ENCODE measurements at regions not wholly inside any gene's neighbourhood (a gene's known extent, or its start where the extent isn't known, plus 50 kb on each side); places are given as distances from the start of the nearest gene placed in this dataset.
"Not testable (repeated sequence)": the region's sequence is repeated elsewhere in the genome, so short reads cannot be mapped to it uniquely, and the experiment has no call there.

DNA sequence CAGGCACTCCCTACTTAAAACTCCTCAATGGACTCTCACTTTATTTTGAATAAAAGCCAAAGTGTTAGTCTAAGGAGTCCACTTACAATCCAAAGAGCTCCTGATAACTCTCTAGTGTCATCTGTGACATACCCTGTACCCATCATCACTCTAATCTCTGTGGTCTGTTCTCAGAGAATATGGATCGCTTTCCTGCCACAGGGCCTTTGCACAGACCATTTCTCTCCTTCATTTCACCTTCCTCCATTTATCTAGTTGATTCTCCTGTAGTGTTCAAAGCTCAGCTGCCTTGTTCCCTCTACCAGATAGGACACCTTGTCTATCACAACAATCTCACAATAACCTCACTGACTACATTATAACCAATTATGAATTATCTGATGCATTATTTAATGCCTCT lies 185.4 kb upstream of the KBTBD8 start:
- no peak for DNase-seq

- DNase-seq: peak; percentile 36 to 49
Measured at GRCh38 chr3:66816090-66816761, 181.9 kb upstream of the KBTBD8 start.

DNA sequence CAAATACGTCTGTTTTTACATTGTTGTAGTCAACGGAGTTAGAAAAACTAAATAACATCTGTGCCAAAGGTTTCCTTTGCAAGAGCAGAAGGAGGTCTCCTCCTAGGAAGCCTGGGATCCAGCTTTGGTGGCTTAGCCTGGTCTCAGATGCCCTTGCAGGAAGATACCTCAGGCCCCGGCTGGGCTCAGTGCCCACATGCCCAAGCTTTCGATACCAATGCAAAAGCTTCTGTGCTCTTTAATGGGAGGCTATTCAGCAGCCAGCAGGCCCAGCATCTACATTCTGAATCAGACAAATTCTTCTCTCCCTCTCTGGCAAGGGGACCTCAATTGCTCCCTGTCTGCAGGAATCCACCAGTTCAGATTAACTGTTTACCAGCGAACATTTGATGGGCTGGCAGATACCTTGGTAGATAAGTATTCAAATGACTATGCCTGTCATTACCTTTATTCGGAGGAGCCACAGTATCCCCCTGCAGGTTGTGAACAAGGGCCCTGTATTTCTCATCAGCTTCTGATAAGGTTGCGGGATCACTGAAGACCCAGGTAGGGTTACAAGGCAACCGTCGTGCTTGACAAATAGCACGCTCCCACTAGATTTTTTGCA lies 180.1 kb upstream of the KBTBD8 start:
- no peak for DNase-seq

- no peak for DNase-seq
Measured at GRCh38 chr3:66819993-66820501, 178.1 kb upstream of the KBTBD8 start.

DNA sequence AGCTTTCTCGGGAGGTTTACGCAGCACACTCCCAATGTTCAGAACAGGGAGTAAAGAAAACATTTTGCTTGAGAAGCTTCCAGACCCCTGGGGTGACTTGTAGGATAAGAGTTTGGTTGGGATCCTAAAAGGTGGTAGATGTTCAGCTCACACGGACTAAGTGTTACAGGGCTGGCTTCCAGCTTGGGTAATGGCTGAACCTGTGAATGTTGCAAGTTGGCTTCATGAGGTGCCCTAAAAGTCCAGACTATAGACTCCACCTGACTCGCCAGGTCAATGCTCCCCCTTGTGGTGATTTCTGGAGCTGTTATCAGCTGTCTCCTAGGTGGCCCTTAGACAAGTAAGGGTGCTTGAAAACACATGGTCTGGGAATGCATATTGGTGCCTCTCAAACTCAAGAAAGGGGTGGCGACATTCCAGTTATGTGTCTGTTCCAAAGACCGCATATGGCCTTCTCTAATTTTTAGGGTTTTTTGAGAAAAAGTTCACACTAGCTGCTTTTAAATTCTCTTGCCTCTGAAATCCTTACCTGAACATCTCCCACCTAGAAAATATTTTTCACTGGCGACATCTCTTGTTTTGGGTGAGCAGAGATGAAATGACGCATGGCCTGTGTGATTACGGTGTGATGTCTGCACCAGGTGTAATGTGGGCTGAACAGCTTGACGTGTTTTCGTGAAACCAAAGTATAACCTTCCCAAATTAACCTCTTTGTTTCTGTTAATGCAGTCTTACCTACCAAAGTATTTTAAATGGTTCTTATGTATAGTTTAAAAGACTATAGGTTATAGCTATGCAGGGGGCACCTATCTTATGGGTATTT lies 175.7 kb upstream of the KBTBD8 start:
- DNase-seq: peak; percentile 11 to 27

DNA sequence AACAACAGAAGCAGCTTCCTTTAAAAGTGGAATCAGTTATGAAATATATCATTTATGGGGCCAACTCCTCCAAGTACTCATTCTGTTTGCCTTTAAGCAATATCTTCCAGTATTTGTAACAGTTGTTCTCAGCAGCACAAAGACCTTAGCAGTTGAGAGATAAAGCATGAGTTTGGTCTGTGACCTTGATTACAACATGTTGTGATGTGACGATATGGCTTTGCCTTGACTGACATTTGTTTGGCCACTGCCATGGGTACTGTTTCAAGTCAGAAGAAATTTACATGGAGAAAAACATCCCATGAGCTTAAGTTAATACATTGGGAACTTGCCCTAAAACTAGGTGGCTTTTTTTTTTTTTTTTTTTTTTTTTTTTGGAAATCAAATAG lies 175.1 kb upstream of the KBTBD8 start:
- DNase-seq: no peak

GRCh38 chr3:66823532-66823931 lies 174.6 kb upstream of the KBTBD8 start:
- no peak for DNase-seq

GRCh38 chr3:66825375-66825774 lies 172.7 kb upstream of the KBTBD8 start:
- no peak for DNase-seq

DNA sequence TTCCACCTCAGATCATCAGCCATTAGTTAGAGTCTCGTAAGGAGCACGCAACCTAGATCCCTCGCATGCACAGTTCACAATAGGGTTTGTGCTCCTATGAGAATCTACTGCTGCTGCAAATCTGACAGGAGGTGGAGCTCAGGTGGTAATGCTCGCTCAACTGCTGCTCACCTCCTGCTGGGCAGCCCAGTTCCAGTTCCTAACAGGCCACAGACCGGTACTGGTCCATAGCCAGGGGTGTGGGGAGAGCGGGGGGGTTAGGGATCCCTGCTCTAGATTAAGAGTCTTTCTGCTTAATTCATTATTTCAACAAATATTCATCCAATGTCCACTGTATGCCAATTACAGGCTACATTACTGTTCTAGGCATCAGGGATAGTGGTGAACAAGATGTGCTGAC lies 170.4 kb upstream of the KBTBD8 start:
- DNase-seq: no peak

DNA sequence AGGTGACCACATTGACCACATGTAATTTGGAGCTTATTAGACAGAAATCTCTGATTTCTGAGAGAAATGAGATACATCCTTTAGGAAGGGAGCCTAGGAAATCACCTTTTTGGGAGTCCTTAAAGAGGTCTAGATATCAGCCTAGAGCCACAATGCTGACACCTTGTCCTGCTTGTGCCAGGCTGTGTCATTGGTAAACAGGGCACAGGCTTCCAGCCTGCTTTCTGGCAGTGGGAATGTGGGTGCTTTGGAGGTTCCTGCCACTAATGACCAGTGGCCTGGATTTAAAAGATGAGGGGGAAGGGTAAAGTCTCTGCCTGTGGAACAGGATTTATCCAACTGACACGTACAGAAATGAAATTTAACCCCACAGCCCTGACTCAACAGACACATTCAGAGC lies 169.8 kb upstream of the KBTBD8 start:
- DNase-seq: no peak

DNA sequence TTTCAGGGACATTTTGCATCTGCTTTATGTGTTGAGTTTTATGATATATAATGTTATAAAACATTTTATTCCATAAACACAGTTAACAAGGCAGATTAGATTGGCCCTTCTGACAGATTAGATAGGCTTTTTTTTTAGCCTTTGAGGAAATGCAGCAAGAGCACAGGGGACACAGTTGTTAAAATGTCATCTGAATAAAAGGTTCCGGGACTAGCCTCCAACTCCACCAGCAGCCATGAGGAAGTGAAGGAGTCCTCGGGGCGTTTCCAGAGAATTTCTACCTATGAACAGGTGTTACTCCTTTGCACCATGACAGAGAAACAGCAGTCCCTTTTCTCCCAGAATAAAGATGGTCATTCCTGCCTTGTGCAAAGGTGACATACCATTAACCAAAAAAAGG lies 167.8 kb upstream of the KBTBD8 start:
- DNase-seq: no peak

DNA sequence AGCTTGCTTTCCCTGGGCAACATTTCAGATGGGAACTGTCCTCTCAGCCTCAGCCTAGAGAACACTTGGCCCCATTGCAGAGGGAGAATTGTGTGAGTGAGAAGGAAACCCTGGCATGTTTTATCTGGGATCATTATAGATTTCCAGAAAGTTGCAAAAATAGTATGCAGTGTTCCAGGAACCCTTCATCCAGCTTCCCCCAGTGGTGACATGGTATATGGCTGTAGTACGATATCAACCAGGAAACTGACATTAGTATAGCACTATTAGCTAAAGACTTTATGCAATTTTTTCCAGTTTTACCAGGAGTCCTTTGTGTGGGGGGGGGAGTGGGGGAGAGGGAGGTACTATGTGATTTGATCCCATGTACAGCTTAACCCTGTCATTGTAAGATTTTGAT lies 166.2 kb upstream of the KBTBD8 start:
- DNase-seq: no peak

- no peak for DNase-seq
Measured at GRCh38 chr3:66836363-66837152, 161.5 kb upstream of the KBTBD8 start.

- no peak for DNase-seq
Measured at GRCh38 chr3:66838704-66839103, 159.4 kb upstream of the KBTBD8 start.

- no peak for DNase-seq
Measured at GRCh38 chr3:66839508-66839907, 158.6 kb upstream of the KBTBD8 start.

DNA sequence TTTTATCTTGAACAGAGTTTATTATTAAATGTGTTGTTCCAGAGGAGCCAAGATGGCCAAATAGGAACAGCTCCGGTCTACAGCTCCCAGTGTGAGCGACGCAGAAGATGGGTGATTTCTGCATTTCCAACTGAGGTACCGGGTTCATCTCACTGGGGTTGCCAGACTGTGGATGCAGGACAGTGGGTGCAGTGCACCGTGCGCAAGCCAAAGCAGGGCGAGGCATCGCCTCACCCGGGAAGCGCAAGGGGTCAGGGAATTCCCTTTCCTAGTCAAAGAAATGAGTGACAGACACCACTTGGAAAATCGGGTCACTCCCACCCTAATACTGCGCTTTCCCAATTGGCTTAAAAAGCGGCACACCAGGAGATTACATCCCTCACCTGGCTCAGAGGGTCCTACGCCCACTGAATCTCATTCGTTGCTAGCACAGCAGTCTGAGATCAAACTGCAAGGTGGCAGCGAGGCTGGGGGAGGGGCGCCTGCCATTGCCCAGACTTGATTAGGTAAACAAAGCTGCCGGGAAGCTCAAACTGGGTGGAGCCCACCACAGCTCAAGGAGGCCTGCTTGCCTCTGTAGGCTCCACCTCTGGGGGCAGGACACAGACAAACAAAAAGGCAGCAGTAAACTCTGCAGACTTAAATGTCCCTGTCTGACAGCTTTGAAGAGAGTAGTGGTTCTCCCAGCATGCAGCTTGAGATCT lies 155.2 kb upstream of the KBTBD8 start:
- not testable (repeated sequence) for DNase-seq

DNA sequence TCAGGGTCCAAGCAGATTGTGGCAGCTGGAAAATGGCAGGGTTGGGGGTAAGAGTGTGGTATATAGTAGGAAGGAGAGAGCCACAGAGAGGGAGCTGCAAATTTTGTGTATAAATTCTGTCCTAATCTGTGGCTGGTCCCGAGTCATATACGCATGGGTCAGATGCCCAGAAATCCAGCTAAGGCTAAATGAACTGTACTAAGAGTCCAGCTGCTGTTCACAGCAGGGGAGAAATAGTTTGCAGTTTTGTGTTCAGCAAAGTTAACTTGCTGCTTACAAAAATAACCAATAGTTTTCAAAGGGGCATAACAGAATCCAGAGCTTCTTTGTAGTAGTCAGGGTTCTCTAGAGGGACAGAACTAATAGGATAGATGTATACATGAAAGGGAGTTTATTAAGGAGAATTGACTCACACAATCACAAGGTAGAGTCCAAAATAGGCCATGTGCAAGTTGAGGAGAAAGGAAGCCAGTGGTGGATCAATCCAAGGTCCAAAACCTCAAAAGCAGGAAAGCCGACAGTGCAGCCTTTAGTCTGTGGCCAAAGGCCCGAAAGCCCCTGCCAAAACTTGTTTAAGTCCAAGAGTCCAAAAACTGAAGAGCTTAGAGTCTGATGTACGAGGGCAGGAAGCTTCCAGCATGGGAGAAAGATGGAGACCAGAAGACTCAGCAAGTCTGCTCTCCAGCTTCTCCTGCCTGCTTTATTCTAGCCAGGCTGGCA lies 146.1 kb upstream of the KBTBD8 start:
- no peak for DNase-seq

- DNase-seq: no peak
Measured at GRCh38 chr3:66854601-66855151, 143.4 kb upstream of the KBTBD8 start.

- DNase-seq: no peak
Measured at GRCh38 chr3:66856533-66856932, 141.6 kb upstream of the KBTBD8 start.

- no peak for DNase-seq
Measured at GRCh38 chr3:66858656-66859381, 139.3 kb upstream of the KBTBD8 start.

DNA sequence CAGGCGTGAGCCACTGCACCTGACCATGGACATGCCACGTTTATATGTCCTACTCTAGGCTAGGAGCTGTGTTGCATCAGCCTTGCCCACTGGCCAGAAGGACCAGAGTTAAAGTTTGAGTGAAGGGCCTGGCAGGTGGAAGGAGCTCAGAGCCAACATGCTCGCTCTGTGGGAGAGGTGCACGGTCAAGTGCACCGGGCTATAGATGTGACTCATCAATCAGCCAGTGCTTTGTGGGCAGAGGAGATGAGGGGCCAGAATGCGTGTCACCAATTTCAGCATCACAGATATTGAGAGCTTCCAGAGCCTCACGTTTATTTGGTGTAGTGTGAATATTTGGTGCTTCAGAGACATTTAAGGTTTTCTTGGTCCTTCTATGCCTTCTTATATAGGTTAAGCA lies 137.3 kb upstream of the KBTBD8 start:
- no peak for DNase-seq
